SK-N-MC (cell line): ENCODE measurements at regions not wholly inside any gene's neighbourhood (a gene's known extent, or its start where the extent isn't known, plus 50 kb on each side); places are given as distances from the start of the nearest gene placed in this dataset.

Source experiments
- EZH2 ChIP-seq: fragments of 200-600 bp; sonication (generic); IDR thresholded peaks from one replicate; pipeline ENCODE4 v1.6.1; 2017; ENCODE audit warnings: antibody characterized with exemption
- POLR2AphosphoS5 ChIP-seq: IDR thresholded peaks from 2 replicates; pipeline ENCODE4 v1.6.1; 2012; ENCODE audit warnings: mild to moderate bottlenecking, low read depth, low read length, borderline replicate concordance

DNA sequence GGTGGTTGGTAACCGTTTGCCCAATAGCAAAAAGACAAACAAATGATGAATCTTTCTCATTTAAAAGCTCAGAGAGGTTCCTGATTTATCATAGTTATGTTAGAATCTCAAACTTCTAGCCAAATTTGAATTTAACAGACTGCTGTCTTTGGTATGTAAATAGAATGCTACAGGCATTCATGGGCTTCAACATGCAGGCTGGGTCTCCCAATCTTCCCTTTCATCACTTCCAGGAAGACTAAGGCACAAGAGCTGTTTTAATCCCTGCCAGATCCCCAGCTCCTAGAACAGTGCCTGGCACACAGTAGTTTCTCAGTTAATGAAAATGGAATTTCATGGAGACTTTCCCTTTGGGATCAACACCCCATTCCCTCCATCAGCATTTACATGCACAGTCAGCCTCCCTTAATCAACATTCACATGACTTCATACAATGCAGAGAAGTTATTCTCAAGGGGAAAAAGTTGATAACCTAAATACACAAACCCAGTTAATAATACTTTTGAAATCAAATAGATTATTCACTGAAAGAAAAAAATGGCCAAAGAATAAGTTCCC, 107.6 kb upstream of the C1QTNF7 start:
- no peak for TF ChIP-seq POLR2AphosphoS5
- TF ChIP-seq EZH2: no peak
